H4 (cell line): ENCODE measurements at regions not wholly inside any gene's neighbourhood (a gene's known extent, or its start where the extent isn't known, plus 50 kb on each side); places are given as distances from the start of the nearest gene placed in this dataset.
"Not testable (repeated sequence)": the region's sequence is repeated elsewhere in the genome, so short reads cannot be mapped to it uniquely, and the experiment has no call there.

Experiments
- DNase-seq: peaks from one replicate; pipeline ENCODE4 v3.0.0-alpha.2; 2015; ENCODE audit warnings: low spot score

- DNase-seq, result no peak
Observed at GRCh38 chr9:19876569-19877316, 87.9 kb upstream of the SLC24A2 start.

DNA sequence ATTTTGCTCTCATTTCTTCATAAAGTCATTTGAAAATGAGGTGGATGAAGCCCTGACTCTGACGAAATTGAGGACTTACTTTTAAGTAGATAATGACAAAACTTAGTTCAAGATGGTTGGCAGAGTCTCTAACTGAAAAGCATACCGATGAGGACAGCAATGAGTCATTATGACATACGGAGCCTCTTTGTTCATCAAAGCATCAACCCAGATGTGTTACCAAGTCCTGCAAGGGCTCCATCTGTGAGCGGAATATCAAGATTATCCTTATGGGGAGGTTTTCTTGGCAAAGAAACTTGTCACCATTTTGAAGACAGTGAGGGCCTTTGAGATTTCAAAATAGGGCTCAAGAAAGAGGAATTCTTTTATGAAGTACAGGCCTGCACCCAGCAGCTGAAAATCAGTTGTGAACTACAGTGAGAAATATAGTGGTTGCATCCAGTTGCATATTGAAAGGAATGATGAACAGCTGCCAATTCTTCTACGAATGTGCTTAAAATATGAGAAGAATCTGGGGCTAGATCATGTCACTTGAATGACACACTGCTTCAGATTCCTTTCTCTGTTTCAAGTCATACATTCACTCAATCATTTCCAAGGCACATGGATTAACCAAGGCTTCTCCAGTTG lies 86.6 kb upstream of the SLC24A2 start:
- DNase-seq, result no peak

- not testable (repeated sequence) for DNase-seq
Observed at GRCh38 chr9:19873188-19873587, 84.4 kb upstream of the SLC24A2 start.

GRCh38 chr9:19870988-19871387 lies 82.2 kb upstream of the SLC24A2 start:
- DNase-seq, result no peak

DNA sequence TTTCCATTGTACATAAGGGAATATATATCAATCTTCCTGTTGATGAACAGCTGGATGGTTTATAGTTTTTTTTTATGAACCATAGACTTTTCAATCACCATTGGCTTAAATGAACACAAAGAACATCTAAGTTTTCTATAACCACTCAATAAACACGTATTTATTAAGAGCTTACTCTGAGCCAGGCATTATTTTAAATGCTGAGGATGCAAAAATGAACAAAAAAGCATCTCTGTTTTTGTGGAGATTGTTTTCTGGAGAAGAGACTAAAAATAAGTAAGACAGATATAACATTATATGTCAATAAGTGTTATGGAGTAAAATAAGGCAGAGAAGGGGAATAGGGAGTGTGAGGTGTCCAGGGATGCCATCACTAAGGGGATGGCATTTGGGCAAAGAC lies 52.1 kb upstream of the SLC24A2 start:
- no peak for DNase-seq
